OCI-LY1 (cell line): ENCODE measurements at regions not wholly inside any gene's neighbourhood (a gene's known extent, or its start where the extent isn't known, plus 50 kb on each side); places are given as distances from the start of the nearest gene placed in this dataset.

Experiments used
- H2AFZ ChIP-seq: fragments of 200-600 bp; sonication (generic), shearing (Covaris generic); 2 replicates; pipeline ENCODE4 v1.6.0; 2014; ENCODE audit warnings: antibody characterized with exemption, mild to moderate bottlenecking, low read length
- H3F3A ChIP-seq: fragments of 200-600 bp; sonication (generic), shearing (Covaris generic); 2 replicates; pipeline ENCODE4 v1.6.0; 2014; ENCODE audit warnings: mild to moderate bottlenecking, antibody characterized with exemption, low read length, moderate library complexity; ENCODE audit not compliant: insufficient read depth
- H3K27ac ChIP-seq: fragments of 200-600 bp; sonication (generic); 2 replicates; pipeline ENCODE4 v1.5.1; 2014; ENCODE audit warnings: low read length, mixed run types, mild to moderate bottlenecking, low read depth; ENCODE audit not compliant: poor library complexity, severe bottlenecking
- H3K27me3 ChIP-seq: fragments of 200-600 bp; sonication (generic); 2 replicates; pipeline ENCODE4 v1.6.0; 2014; ENCODE audit warnings: antibody characterized with exemption, mild to moderate bottlenecking, low read length, moderate library complexity; ENCODE audit not compliant: insufficient read depth
- H3K36me3 ChIP-seq: fragments of 200-600 bp; sonication (generic); 2 replicates; pipeline ENCODE4 v1.6.1; 2014; ENCODE audit warnings: mild to moderate bottlenecking, antibody characterized with exemption, low read length, moderate library complexity, mixed read lengths; ENCODE audit not compliant: insufficient read depth
- H3K4me1 ChIP-seq: fragments of 200-600 bp; sonication (generic); 2 replicates; pipeline ENCODE4 v1.5.1; 2014; ENCODE audit warnings: mild to moderate bottlenecking, low read length, moderate library complexity; ENCODE audit not compliant: insufficient read depth, severe bottlenecking
- H3K4me2 ChIP-seq: fragments of 200-600 bp; sonication (generic), shearing (Covaris generic); 2 replicates; pipeline ENCODE4 v1.6.1; 2014; ENCODE audit warnings: low read length
- H3K4me3 ChIP-seq: fragments of 200-600 bp; sonication (generic); 2 replicates; pipeline ENCODE4 v1.5.1; 2014; ENCODE audit warnings: low read length, low read depth, mild to moderate bottlenecking, mixed read lengths; ENCODE audit not compliant: poor library complexity, severe bottlenecking
- H3K79me2 ChIP-seq: fragments of 200-600 bp; shearing (Covaris generic); 2 replicates; pipeline ENCODE4 v1.6.1; 2016; ENCODE audit warnings: mixed run types, low read length, mixed read lengths; ENCODE audit not compliant: insufficient read depth
- H3K9ac ChIP-seq: fragments of 200-600 bp; sonication (generic), shearing (Covaris generic); 2 replicates; pipeline ENCODE4 v1.6.1; 2014; ENCODE audit warnings: mild to moderate bottlenecking, low read length, mixed read lengths
- H3K9me2 ChIP-seq: fragments of 200-600 bp; sonication (generic), shearing (Covaris generic); 2 replicates; pipeline ENCODE4 v1.6.1; 2014; ENCODE audit warnings: low read depth, mild to moderate bottlenecking, low read length, mixed read lengths
- H3K9me3 ChIP-seq: fragments of 200-600 bp; shearing (Covaris generic); 2 replicates; pipeline ENCODE4 v1.6.1; 2014; ENCODE audit warnings: low read length, mixed read lengths
- H4K20me1 ChIP-seq: fragments of 200-600 bp; sonication (generic), shearing (Covaris generic); 2 replicates; pipeline ENCODE4 v1.6.0; 2016; ENCODE audit warnings: mild to moderate bottlenecking, low read length; ENCODE audit not compliant: insufficient read depth
- CTCF ChIP-seq: fragments of 200-600 bp; sonication (generic), shearing (Covaris generic); IDR thresholded peaks from 2 replicates; pipeline ENCODE4 v1.5.1; 2017; ENCODE audit warnings: mild to moderate bottlenecking, antibody characterized with exemption, low read length, moderate library complexity, mixed read lengths
- EZH2 ChIP-seq: fragments of 200-600 bp; sonication (generic), shearing (Covaris generic); IDR thresholded peaks from 2 replicates; pipeline ENCODE4 v1.8.0; 2017; ENCODE audit warnings: borderline replicate concordance, mixed run types, mild to moderate bottlenecking, antibody characterized with exemption, low read length, moderate library complexity, mixed read lengths

GRCh38 chr11:22433094-22433455, 94.9 kb downstream of the SLC17A6 start:
- Histone ChIP-seq H3F3A (no peaks in the 10 kb centered on the region), H3K9me2 (no peaks in the 10 kb centered on the region), H3K36me3 (no peaks in the 10 kb centered on the region), H3K79me2 (no peaks in the 10 kb centered on the region), H3K9me3 (no peaks in the 10 kb centered on the region), H3K4me2 (no peak overlapping the region), H3K27ac (no peak overlapping the region), H3K4me1 (no peaks in the 10 kb centered on the region), H3K27me3 (no peaks in the 10 kb centered on the region), H3K9ac (no peak overlapping the region), H4K20me1 (no peaks in the 10 kb centered on the region), H3K4me3 (no peak overlapping the region), H2AFZ (no peak overlapping the region)
- no peak for TF ChIP-seq CTCF
- no peak for TF ChIP-seq EZH2

DNA sequence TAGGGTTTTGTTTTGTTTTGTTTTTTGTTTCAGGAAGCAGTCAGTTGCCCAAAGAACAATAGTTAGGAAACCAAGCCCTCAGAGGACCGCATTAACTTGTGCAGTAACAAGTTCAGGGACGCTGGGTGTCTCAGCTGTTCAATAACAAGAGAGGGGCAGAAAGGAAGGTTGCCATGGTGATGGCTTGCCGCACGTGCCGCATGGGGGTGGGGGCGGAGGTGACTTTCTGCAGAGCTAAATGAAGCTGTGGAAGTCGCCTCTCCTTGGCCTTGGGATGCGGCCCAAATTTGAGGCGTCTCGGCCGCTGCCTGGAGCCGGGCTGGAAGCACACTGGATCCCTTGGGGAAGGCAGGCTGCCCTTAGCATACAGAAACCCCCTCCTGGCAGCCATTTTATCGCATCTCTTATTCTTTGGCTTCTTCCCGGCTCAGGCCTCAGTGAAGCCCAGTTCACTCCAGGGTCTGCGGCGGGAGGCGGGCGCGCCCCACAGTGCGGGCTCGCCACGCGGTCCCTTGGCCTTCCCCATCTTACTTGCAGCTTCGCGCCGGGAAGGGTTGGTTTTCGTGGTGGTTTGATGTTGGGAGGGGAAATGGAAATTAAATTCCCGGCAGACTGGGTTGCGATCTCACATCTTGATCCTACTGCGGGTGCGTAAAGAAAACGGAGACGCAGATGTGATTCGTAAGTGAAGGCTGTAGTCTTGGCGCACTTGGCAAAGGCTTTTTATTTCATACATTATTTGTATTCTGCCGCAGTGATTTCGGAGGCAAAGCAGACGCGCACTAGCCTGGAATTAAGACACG, 94.3 kb downstream of the SLC17A6 start:
- Histone ChIP-seq H4K20me1 (no peaks in the 10 kb centered on the region), H3K9me3 (no peaks in the 10 kb centered on the region), H2AFZ (no peak overlapping the region), H3K4me2 (no peak overlapping the region), H3K4me3 (no peak overlapping the region), H3F3A (no peaks in the 10 kb centered on the region), H3K27ac (no peak overlapping the region), H3K79me2 (no peaks in the 10 kb centered on the region), H3K36me3 (no peaks in the 10 kb centered on the region), H3K27me3 (no peaks in the 10 kb centered on the region), H3K9ac (no peak overlapping the region), H3K4me1 (no peaks in the 10 kb centered on the region), H3K9me2 (no peaks in the 10 kb centered on the region)
- TF ChIP-seq CTCF (no peak), EZH2 (no peak)

GRCh38 chr11:22431106-22431505, 92.9 kb downstream of the SLC17A6 start:
- TF ChIP-seq CTCF (no peak), EZH2 (no peak)
- no peaks in the 10 kb centered on the region for H3F3A ChIP-seq
- H3K9me2 ChIP-seq: no peaks in the 10 kb centered on the region
- no peaks in the 10 kb centered on the region for H3K36me3 ChIP-seq
- no peak overlapping the region for H3K9ac ChIP-seq
- no peak overlapping the region for H2AFZ ChIP-seq
- H3K4me3 ChIP-seq: no peak overlapping the region
- no peaks in the 10 kb centered on the region for H3K27me3 ChIP-seq
- no peaks in the 10 kb centered on the region for H3K79me2 ChIP-seq
- no peak overlapping the region for H3K27ac ChIP-seq
- H3K9me3 ChIP-seq: no peaks in the 10 kb centered on the region
- no peaks in the 10 kb centered on the region for H4K20me1 ChIP-seq
- H3K4me2 ChIP-seq: no peak overlapping the region
- H3K4me1 ChIP-seq: no peaks in the 10 kb centered on the region
